ENCODE measurements at regions not wholly inside any gene's neighbourhood (a gene's known extent, or its start where the extent isn't known, plus 50 kb on each side); places are given as distances from the start of the nearest gene placed in this dataset.

GRCh38 chr5:57690724-57691123 is 208.1 kb upstream of the ACTBL2 start:
- TF ChIP-seq CTCF (IDR thresholded peaks at IDR 0.05 in 4 of 5, conservative IDR thresholded peaks at IDR 0.05 in 1 of 5) (no peak), POLR2A (IDR thresholded peaks at IDR 0.05) (no peak)
- Histone ChIP-seq H3K27ac (no peak overlapping the region), H3K9me3 (no peaks in the 10 kb centered on the region), H3K27me3 (no peaks in the 10 kb centered on the region), H3K4me3 (no peak overlapping the region), H3K36me3 (no peaks in the 10 kb centered on the region), H3K4me1 (peaks cover 11 to 13% of the 10 kb centered on the region in 2 donors)
- intact Hi-C loops (cut with DNase I; ENCODE audit: low total_unique reads) (loop anchor here (5.0 kb wide), 2 partner anchors 38 to 772 kb away; partner anchors contain the start of gene PLK2), in situ Hi-C loops (cut with MboI; ENCODE audit: low sequenced_read_pairs in 4 of 4) (no loop called here)
- ATAC-seq (no peak), DNase-seq (no peak)

GRCh38 chr5:57687596-57687995 is 205.0 kb upstream of the ACTBL2 start:
- DNase-seq = no peak
- intact Hi-C loops (cut with DNase I; ENCODE audit: low total_unique reads) (no loop called here), in situ Hi-C loops (cut with MboI; ENCODE audit: low sequenced_read_pairs in 4 of 4) (no loop called here)
- TF ChIP-seq POLR2A (IDR thresholded peaks at IDR 0.05) = no peak
- TF ChIP-seq CTCF (IDR thresholded peaks at IDR 0.05 in 4 of 5, conservative IDR thresholded peaks at IDR 0.05 in 1 of 5) = no peak
- Histone ChIP-seq H3K36me3 (no peaks in the 10 kb centered on the region), H3K4me1 (peaks cover 2% of the 10 kb centered on the region in 2 donors), H3K27ac (no peak overlapping the region), H3K9me3 (no peaks in the 10 kb centered on the region), H3K4me3 (no peak overlapping the region), H3K27me3 (no peaks in the 10 kb centered on the region)
- ATAC-seq = no peak

- no peaks in the 10 kb centered on the region for H3K4me1 ChIP-seq
- H3K4me3 ChIP-seq = no peak overlapping the region
- DNase-seq (no peak), ATAC-seq (no peak)
- no peaks in the 10 kb centered on the region for H3K9me3 ChIP-seq
- intact Hi-C loops (cut with DNase I; ENCODE audit: low total_unique reads) (no loop called here), in situ Hi-C loops (cut with MboI; ENCODE audit: low sequenced_read_pairs in 4 of 4) (no loop called here)
- H3K27ac ChIP-seq = no peak overlapping the region
- no peaks in the 10 kb centered on the region for H3K27me3 ChIP-seq
- no peak for TF ChIP-seq POLR2A (IDR thresholded peaks at IDR 0.05)
- no peak for TF ChIP-seq CTCF (IDR thresholded peaks at IDR 0.05 in 4 of 5, conservative IDR thresholded peaks at IDR 0.05 in 1 of 5)
- no peaks in the 10 kb centered on the region for H3K36me3 ChIP-seq
Measured at GRCh38 chr5:57685516-57686255, 203.1 kb upstream of the ACTBL2 start.

- Histone ChIP-seq H3K36me3 (no peaks in the 10 kb centered on the region), H3K27me3 (no peaks in the 10 kb centered on the region), H3K4me1 (no peaks in the 10 kb centered on the region), H3K27ac (no peak overlapping the region), H3K4me3 (no peak overlapping the region), H3K9me3 (no peaks in the 10 kb centered on the region)
- DNase-seq (no peak), ATAC-seq (no peak)
- intact Hi-C loops (cut with DNase I; ENCODE audit: low total_unique reads) = no loop called here
- in situ Hi-C loops (cut with MboI; ENCODE audit: low sequenced_read_pairs in 4 of 4) = no loop called here
- no peak for TF ChIP-seq POLR2A (IDR thresholded peaks at IDR 0.05)
- TF ChIP-seq CTCF (IDR thresholded peaks at IDR 0.05 in 4 of 5, conservative IDR thresholded peaks at IDR 0.05 in 1 of 5) = no peak
Measured at GRCh38 chr5:57684299-57684702, 201.7 kb upstream of the ACTBL2 start.
